ENCODE measurements at regions not wholly inside any gene's neighbourhood (a gene's known extent, or its start where the extent isn't known, plus 50 kb on each side); places are given as distances from the start of the nearest gene placed in this dataset.

- H3K9ac ChIP-seq (ENCODE audit: insufficient read depth in 1 of 2, low read length in 2 of 2) = no peak overlapping the region
- no peak overlapping the region for H3K27ac ChIP-seq (ENCODE audit: low read depth in 1 of 2, low read length in 1 of 2)
- H3K9me3 ChIP-seq (ENCODE audit: control insufficient read depth in 4 of 4, insufficient read depth in 3 of 4, low read length in 3 of 4) = no peaks in the 10 kb centered on the region
- H3K27me3 ChIP-seq (ENCODE audit: control insufficient read depth in 3 of 3, insufficient read depth in 3 of 3, low read length in 2 of 3) = no peaks in the 10 kb centered on the region
- ATAC-seq (ENCODE audit: insufficient read depth, low FRiP score) (no peak), DNase-seq (no peak)
- TF ChIP-seq, protein P1, sequence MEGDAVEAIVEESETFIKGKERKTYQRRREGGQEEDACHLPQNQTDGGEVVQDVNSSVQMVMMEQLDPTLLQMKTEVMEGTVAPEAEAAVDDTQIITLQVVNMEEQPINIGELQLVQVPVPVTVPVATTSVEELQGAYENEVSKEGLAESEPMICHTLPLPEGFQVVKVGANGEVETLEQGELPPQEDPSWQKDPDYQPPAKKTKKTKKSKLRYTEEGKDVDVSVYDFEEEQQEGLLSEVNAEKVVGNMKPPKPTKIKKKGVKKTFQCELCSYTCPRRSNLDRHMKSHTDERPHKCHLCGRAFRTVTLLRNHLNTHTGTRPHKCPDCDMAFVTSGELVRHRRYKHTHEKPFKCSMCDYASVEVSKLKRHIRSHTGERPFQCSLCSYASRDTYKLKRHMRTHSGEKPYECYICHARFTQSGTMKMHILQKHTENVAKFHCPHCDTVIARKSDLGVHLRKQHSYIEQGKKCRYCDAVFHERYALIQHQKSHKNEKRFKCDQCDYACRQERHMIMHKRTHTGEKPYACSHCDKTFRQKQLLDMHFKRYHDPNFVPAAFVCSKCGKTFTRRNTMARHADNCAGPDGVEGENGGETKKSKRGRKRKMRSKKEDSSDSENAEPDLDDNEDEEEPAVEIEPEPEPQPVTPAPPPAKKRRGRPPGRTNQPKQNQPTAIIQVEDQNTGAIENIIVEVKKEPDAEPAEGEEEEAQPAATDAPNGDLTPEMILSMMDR (IDR thresholded peaks at IDR 0.05; ENCODE audit: control extremely low read depth, extremely low read depth) = no peak
- 90 to 94% methylated on average over 4 of the region's 4 CpGs for WGBS, 2 donors
- H3K4me1 ChIP-seq (ENCODE audit: control insufficient read depth in 5 of 5, insufficient read depth in 5 of 5, low read length in 5 of 5) = peaks cover 0 to 6% (median 3%) of the 10 kb centered on the region in 5 donors
- H3K4me3 ChIP-seq = no peak overlapping the region
- no peaks in the 10 kb centered on the region for H3K36me3 ChIP-seq (ENCODE audit: control insufficient read depth in 4 of 4, insufficient read depth in 4 of 4, low read length in 4 of 4)
These were observed 302.3 kb downstream of the IRS1 start for GRCh38 chr2:226497146-226497909.

- H3K4me3 ChIP-seq = no peak overlapping the region
- TF ChIP-seq, protein P1 (IDR thresholded peaks at IDR 0.05; ENCODE audit: control extremely low read depth, extremely low read depth) = no peak
- 67 to 80% methylated on average over 2 of the region's 2 CpGs for WGBS, 2 donors
- H3K9ac ChIP-seq (ENCODE audit: insufficient read depth in 1 of 2, low read length in 2 of 2) = no peak overlapping the region
- peaks cover 0 to 6% (median 3%) of the 10 kb centered on the region in 5 donors for H3K4me1 ChIP-seq (ENCODE audit: control insufficient read depth in 5 of 5, insufficient read depth in 5 of 5, low read length in 5 of 5)
- DNase-seq (no peak), ATAC-seq (ENCODE audit: insufficient read depth, low FRiP score) (no peak)
- H3K9me3 ChIP-seq (ENCODE audit: control insufficient read depth in 4 of 4, insufficient read depth in 3 of 4, low read length in 3 of 4) = no peaks in the 10 kb centered on the region
- no peaks in the 10 kb centered on the region for H3K27me3 ChIP-seq (ENCODE audit: control insufficient read depth in 3 of 3, insufficient read depth in 3 of 3, low read length in 2 of 3)
- no peaks in the 10 kb centered on the region for H3K36me3 ChIP-seq (ENCODE audit: control insufficient read depth in 4 of 4, insufficient read depth in 4 of 4, low read length in 4 of 4)
- H3K27ac ChIP-seq (ENCODE audit: low read depth in 1 of 2, low read length in 1 of 2) = no peak overlapping the region
These were observed 303.4 kb downstream of the IRS1 start for GRCh38 chr2:226496273-226496550.

GRCh38 chr2:226495466-226496272, 304.0 kb downstream of the IRS1 start:
- H3K27ac ChIP-seq (ENCODE audit: low read depth in 1 of 2, low read length in 1 of 2) = no peak overlapping the region
- no peak overlapping the region for H3K4me3 ChIP-seq
- H3K9ac ChIP-seq (ENCODE audit: insufficient read depth in 1 of 2, low read length in 2 of 2) = no peak overlapping the region
- ATAC-seq (ENCODE audit: insufficient read depth, low FRiP score) = no peak
- H3K9me3 ChIP-seq (ENCODE audit: control insufficient read depth in 4 of 4, insufficient read depth in 3 of 4, low read length in 3 of 4) = no peaks in the 10 kb centered on the region
- H3K4me1 ChIP-seq (ENCODE audit: control insufficient read depth in 5 of 5, insufficient read depth in 5 of 5, low read length in 5 of 5) = peaks cover 0 to 6% (median 3%) of the 10 kb centered on the region in 5 donors
- no peaks in the 10 kb centered on the region for H3K27me3 ChIP-seq (ENCODE audit: control insufficient read depth in 3 of 3, insufficient read depth in 3 of 3, low read length in 2 of 3)
- peak in 2 of 3 donors; percentile 22 to 39 for DNase-seq
- no peaks in the 10 kb centered on the region for H3K36me3 ChIP-seq (ENCODE audit: control insufficient read depth in 4 of 4, insufficient read depth in 4 of 4, low read length in 4 of 4)
- TF ChIP-seq, protein P1 (IDR thresholded peaks at IDR 0.05; ENCODE audit: control extremely low read depth, extremely low read depth) = no peak
- WGBS, 2 donors = 72 to 86% methylated on average over 9 of the region's 9 CpGs

All from lung (tissue), 11 donors.